Kasumi-1 (cell line): ENCODE measurements at regions not wholly inside any gene's neighbourhood (a gene's known extent, or its start where the extent isn't known, plus 50 kb on each side); places are given as distances from the start of the nearest gene placed in this dataset.

ENCODE experiments used
- DNase-seq, 2 experiments: peaks; one replicate each; lab custom pipeline; 2025; lab: John Stamatoyannopoulos, UW

GRCh38 chr9:87280421-87280820 lies 217.2 kb upstream of the DAPK1 start:
- no peak for DNase-seq

GRCh38 chr9:87282538-87282937 lies 215.1 kb upstream of the DAPK1 start:
- DNase-seq: no peak

- no peak for DNase-seq
Measured at GRCh38 chr9:87283585-87283984, 214.1 kb upstream of the DAPK1 start.

GRCh38 chr9:87285183-87285850 lies 212.3 kb upstream of the DAPK1 start:
- no peak for DNase-seq

- no peak for DNase-seq
Measured at GRCh38 chr9:87286506-87286905, 211.2 kb upstream of the DAPK1 start.

GRCh38 chr9:87290241-87291052 lies 207.2 kb upstream of the DAPK1 start:
- DNase-seq: peak in 1 of 2 experiments; percentile 1

GRCh38 chr9:87292449-87293191 lies 205.0 kb upstream of the DAPK1 start:
- no peak for DNase-seq

- no peak for DNase-seq
Measured at GRCh38 chr9:87294126-87294525, 203.5 kb upstream of the DAPK1 start.

- no peak for DNase-seq
Measured at GRCh38 chr9:87300915-87301314, 196.8 kb upstream of the DAPK1 start.

- DNase-seq: no peak
Measured at GRCh38 chr9:87301371-87301770, 196.3 kb upstream of the DAPK1 start.

- DNase-seq: no peak
Measured at GRCh38 chr9:87305151-87305550, 192.5 kb upstream of the DAPK1 start.

GRCh38 chr9:87306006-87306405 lies 191.7 kb upstream of the DAPK1 start:
- DNase-seq: no peak

- no peak for DNase-seq
Measured at GRCh38 chr9:87307848-87308247, 189.8 kb upstream of the DAPK1 start.

- DNase-seq: no peak
Measured at GRCh38 chr9:87309236-87309635, 188.4 kb upstream of the DAPK1 start.

- DNase-seq: no peak
Measured at GRCh38 chr9:87310827-87311523, 186.7 kb upstream of the DAPK1 start.

GRCh38 chr9:87319656-87320055 lies 178.0 kb upstream of the DAPK1 start:
- DNase-seq: no peak

GRCh38 chr9:87320146-87320884 lies 177.4 kb upstream of the DAPK1 start:
- DNase-seq: no peak

GRCh38 chr9:87322840-87323635 lies 174.6 kb upstream of the DAPK1 start:
- DNase-seq: no peak

- no peak for DNase-seq
Measured at GRCh38 chr9:87323928-87324327, 173.7 kb upstream of the DAPK1 start.

GRCh38 chr9:87324613-87325194 lies 173.0 kb upstream of the DAPK1 start:
- peak; percentile 62 to 73 for DNase-seq
